ENCODE measurements at regions not wholly inside any gene's neighbourhood (a gene's known extent, or its start where the extent isn't known, plus 50 kb on each side); places are given as distances from the start of the nearest gene placed in this dataset.

GRCh38 chr2:5316001-5316490, 376.1 kb upstream of the SOX11 start:
- TF ChIP-seq CTCF (IDR thresholded peaks at IDR 0.05) (no peak), EZH2phosphoT487 (IDR thresholded peaks at IDR 0.05) (no peak), EZH2 (IDR thresholded peaks at IDR 0.05) (no peak)

Data from neural progenitor cell (in vitro differentiated cells).